ENCODE measurements at regions not wholly inside any gene's neighbourhood (a gene's known extent, or its start where the extent isn't known, plus 50 kb on each side); places are given as distances from the start of the nearest gene placed in this dataset.

DNA sequence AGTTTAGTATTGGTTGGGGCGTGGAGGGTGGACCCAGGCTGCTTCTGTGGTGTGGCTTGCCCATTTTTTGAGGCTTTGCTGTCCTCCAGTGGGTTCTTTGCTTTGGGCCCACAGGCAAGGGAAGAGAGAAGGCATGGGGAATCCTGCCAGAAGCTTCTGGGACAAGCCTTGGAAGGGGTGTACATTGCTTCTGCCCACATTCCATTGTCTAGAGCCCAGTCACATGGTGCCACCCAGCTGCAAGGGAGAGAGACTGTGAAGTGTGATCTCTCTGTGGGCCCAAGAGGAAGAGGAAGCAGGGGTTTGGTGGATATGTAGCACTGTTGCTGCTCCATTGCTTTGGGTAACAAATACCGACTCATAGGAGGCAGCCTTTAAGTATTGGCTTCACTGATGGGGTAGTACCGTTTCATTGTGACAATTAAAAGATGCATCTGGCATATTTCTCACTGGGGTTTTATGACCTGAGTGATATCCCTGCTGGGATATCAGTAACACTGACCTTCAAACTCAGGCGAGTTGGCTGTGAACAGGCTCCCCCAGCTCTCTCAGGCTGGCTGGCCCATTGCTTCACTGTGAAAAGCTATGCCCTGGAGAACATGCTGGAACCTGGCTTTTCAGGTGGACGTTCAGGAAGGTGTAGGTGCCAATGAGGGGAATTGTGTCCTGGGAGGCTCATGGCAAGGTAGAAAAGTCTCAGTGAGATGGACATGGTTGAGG, 85.9 kb downstream of the CLDN34 start:
- no peaks in the 10 kb centered on the region; the same call in 1 of the 2 replicates for H3K27me3 ChIP-seq (replicated peaks; ENCODE audit: control insufficient read depth, insufficient read depth, low read length)
- no peak overlapping the region for H3K4me3 ChIP-seq (replicated peaks; ENCODE audit: low read depth, low read length)
- TF ChIP-seq, protein P1, sequence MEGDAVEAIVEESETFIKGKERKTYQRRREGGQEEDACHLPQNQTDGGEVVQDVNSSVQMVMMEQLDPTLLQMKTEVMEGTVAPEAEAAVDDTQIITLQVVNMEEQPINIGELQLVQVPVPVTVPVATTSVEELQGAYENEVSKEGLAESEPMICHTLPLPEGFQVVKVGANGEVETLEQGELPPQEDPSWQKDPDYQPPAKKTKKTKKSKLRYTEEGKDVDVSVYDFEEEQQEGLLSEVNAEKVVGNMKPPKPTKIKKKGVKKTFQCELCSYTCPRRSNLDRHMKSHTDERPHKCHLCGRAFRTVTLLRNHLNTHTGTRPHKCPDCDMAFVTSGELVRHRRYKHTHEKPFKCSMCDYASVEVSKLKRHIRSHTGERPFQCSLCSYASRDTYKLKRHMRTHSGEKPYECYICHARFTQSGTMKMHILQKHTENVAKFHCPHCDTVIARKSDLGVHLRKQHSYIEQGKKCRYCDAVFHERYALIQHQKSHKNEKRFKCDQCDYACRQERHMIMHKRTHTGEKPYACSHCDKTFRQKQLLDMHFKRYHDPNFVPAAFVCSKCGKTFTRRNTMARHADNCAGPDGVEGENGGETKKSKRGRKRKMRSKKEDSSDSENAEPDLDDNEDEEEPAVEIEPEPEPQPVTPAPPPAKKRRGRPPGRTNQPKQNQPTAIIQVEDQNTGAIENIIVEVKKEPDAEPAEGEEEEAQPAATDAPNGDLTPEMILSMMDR (IDR thresholded peaks at IDR 0.05; ENCODE audit: insufficient read depth, low read length, poor library complexity, severe bottlenecking), result no peak
- DNase-seq (ENCODE audit: extremely low read depth, insufficient read length), result no peak
- H3K36me3 ChIP-seq (ENCODE audit: control insufficient read depth, insufficient read depth, low read length), result no peaks in the 10 kb centered on the region

GRCh38 chrX:10054396-10054795, 87.2 kb downstream of the CLDN34 start:
- TF ChIP-seq, protein P1 (IDR thresholded peaks at IDR 0.05; ENCODE audit: insufficient read depth, low read length, poor library complexity, severe bottlenecking), result no peak
- no peaks in the 10 kb centered on the region; the same call in 1 of the 2 replicates for H3K27me3 ChIP-seq (replicated peaks; ENCODE audit: control insufficient read depth, insufficient read depth, low read length)
- no peak for DNase-seq (ENCODE audit: extremely low read depth, insufficient read length)
- no peaks in the 10 kb centered on the region for H3K36me3 ChIP-seq (ENCODE audit: control insufficient read depth, insufficient read depth, low read length)
- H3K4me3 ChIP-seq (replicated peaks; ENCODE audit: low read depth, low read length), result no peak overlapping the region

- Histone ChIP-seq H3K4me3 (replicated peaks; ENCODE audit: low read depth, low read length) (no peak overlapping the region), H3K27me3 (replicated peaks; ENCODE audit: control insufficient read depth, insufficient read depth, low read length) (no peaks in the 10 kb centered on the region; the same call in 1 of the 2 replicates), H3K36me3 (ENCODE audit: control insufficient read depth, insufficient read depth, low read length) (no peaks in the 10 kb centered on the region)
- DNase-seq (ENCODE audit: extremely low read depth, insufficient read length), result no peak
- TF ChIP-seq, protein P1 (IDR thresholded peaks at IDR 0.05; ENCODE audit: insufficient read depth, low read length, poor library complexity, severe bottlenecking), result no peak
These were observed 88.3 kb downstream of the CLDN34 start for GRCh38 chrX:10055430-10055829.

DNA sequence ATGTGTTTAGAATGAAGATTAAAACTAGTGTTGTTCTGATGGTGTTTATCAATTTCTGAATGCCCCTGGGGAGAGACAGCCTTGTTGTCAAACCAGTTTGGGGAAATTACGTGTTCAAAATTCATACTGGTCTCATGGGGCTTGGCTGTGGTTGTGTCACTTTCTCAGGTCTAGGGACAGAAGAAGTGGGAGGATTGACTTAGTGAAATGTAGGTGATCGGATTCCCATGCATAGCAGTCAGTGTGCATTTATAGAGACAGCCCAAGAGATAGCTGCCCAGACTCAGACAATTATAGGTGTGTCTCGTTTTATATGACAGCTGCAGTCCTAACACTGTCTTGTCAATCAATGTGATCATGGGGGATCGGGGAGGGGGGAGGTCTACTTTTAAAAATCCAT, 94.4 kb upstream of the CLCN4 start:
- H3K36me3 ChIP-seq (ENCODE audit: control insufficient read depth, insufficient read depth, low read length), result no peaks in the 10 kb centered on the region
- DNase-seq (ENCODE audit: extremely low read depth, insufficient read length), result no peak
- TF ChIP-seq, protein P1 (IDR thresholded peaks at IDR 0.05; ENCODE audit: insufficient read depth, low read length, poor library complexity, severe bottlenecking), result no peak
- no peak overlapping the region for H3K4me3 ChIP-seq (replicated peaks; ENCODE audit: low read depth, low read length)
- no peaks in the 10 kb centered on the region for H3K27me3 ChIP-seq (replicated peaks; ENCODE audit: control insufficient read depth, insufficient read depth, low read length)

DNA sequence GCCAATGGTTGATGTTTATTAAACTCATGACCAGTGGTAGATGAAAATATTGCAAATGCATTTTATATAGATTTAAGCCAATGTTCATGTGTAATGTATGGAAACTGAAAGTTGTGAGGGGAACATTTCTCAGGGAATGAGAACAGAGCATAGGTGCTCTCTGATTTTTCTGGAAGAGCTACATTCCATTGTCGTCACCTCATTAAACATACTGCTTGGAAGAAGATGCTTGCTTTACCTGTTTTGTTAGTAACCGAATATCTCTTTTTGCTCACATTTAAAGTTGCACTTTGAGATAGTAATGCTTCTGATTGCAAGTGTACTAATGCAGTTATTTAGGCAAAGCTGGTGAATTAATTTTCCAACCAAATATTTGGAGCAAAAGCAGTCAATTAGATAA, 93.8 kb upstream of the CLCN4 start:
- Histone ChIP-seq H3K27me3 (replicated peaks; ENCODE audit: control insufficient read depth, insufficient read depth, low read length) (no peaks in the 10 kb centered on the region), H3K4me3 (replicated peaks; ENCODE audit: low read depth, low read length) (no peak overlapping the region), H3K36me3 (ENCODE audit: control insufficient read depth, insufficient read depth, low read length) (no peaks in the 10 kb centered on the region)
- no peak for DNase-seq (ENCODE audit: extremely low read depth, insufficient read length)
- TF ChIP-seq, protein P1 (IDR thresholded peaks at IDR 0.05; ENCODE audit: insufficient read depth, low read length, poor library complexity, severe bottlenecking), result no peak
